Calu3 (cell line): ENCODE measurements at regions not wholly inside any gene's neighbourhood (a gene's known extent, or its start where the extent isn't known, plus 50 kb on each side); places are given as distances from the start of the nearest gene placed in this dataset.

ENCODE experiments used
- BruUV-seq: library from RNA; stranded (reverse); fragments of 400-500 nt; replicated peaks from 2 replicates; lab custom pipeline; 2021; lab: Mats Ljungman, UMichigan
- CTCF ChIA-PET: fragments of 300-600 bp; sonication (Branson Sonifier 250); formaldehyde crosslinking; loops from one replicate; lab custom pipeline; 2022; ENCODE audit warnings: antibody characterized with exemption; lab: Charles Lee
- DNase-seq: peaks from one replicate; pipeline ENCODE4 v3.0.0; 2022
- H3K27ac Mint-ChIP-seq: one replicate; pipeline ENCODE4 v1.8.0; 2022; ENCODE audit warnings: mixed read lengths; ENCODE audit not compliant: unreplicated experiment
- H3K27me3 Mint-ChIP-seq: one replicate; pipeline ENCODE4 v1.8.0; 2022; ENCODE audit warnings: mixed read lengths; ENCODE audit not compliant: unreplicated experiment
- H3K36me3 Mint-ChIP-seq: one replicate; pipeline ENCODE4 v1.8.0; 2022; ENCODE audit warnings: mild to moderate bottlenecking, moderate library complexity, mixed read lengths; ENCODE audit not compliant: insufficient read depth, unreplicated experiment
- H3K4me1 Mint-ChIP-seq: one replicate; pipeline ENCODE4 v1.8.0; 2022; ENCODE audit warnings: mild to moderate bottlenecking, low read depth, mixed read lengths; ENCODE audit not compliant: unreplicated experiment
- H3K4me3 Mint-ChIP-seq: one replicate; pipeline ENCODE4 v1.8.0; 2022; ENCODE audit warnings: mild to moderate bottlenecking, low read depth, moderate library complexity, mixed read lengths; ENCODE audit not compliant: unreplicated experiment
- H3K9me3 Mint-ChIP-seq: one replicate; pipeline ENCODE4 v1.8.0; 2022; ENCODE audit warnings: low read depth, mixed read lengths; ENCODE audit not compliant: unreplicated experiment
- intact Hi-C: fragments of 100-400 bp; cut with micrococcal nuclease; formaldehyde crosslinking; loops from one replicate; pipeline ENCODE4 v1.10.0; 2022; ENCODE audit not compliant: unreplicated experiment
- TF ChIP-seq, protein P1 (sequence below): fragments of 200-600 bp; IDR thresholded peaks from one replicate; pipeline ENCODE4 v1.8.0; 2022; ENCODE audit warnings: antibody characterized with exemption; ENCODE audit not compliant: unreplicated experiment

DNA sequence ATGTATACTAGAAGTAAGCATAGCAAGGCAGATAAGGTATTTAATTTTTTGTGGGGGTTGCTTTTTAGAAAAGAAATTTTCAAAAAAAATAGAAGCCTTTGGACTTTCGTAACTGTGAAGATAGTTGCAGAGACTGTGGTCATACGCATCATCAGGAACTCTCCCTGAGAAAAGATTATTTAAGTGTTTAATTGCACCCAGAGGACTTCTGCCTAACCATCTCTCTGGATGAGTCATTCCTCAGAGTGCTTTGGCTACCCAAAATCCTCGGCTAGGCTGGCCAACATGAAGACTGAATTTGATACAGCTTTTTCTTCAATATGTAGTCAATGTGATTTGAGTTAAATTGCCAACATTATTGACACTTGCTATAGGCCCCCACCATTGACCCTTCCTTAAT, 296.4 kb downstream of the TLR4 start:
- intact Hi-C loops, result no loop called here
- H3K4me3 Mint-ChIP-seq, result no peak overlapping the region
- BruUV-seq, result no TSS peak
- TF ChIP-seq, protein P1, sequence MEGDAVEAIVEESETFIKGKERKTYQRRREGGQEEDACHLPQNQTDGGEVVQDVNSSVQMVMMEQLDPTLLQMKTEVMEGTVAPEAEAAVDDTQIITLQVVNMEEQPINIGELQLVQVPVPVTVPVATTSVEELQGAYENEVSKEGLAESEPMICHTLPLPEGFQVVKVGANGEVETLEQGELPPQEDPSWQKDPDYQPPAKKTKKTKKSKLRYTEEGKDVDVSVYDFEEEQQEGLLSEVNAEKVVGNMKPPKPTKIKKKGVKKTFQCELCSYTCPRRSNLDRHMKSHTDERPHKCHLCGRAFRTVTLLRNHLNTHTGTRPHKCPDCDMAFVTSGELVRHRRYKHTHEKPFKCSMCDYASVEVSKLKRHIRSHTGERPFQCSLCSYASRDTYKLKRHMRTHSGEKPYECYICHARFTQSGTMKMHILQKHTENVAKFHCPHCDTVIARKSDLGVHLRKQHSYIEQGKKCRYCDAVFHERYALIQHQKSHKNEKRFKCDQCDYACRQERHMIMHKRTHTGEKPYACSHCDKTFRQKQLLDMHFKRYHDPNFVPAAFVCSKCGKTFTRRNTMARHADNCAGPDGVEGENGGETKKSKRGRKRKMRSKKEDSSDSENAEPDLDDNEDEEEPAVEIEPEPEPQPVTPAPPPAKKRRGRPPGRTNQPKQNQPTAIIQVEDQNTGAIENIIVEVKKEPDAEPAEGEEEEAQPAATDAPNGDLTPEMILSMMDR, result no peak
- no peaks in the 10 kb centered on the region for H3K27me3 Mint-ChIP-seq
- no peak overlapping the region for H3K27ac Mint-ChIP-seq
- H3K4me1 Mint-ChIP-seq, result no peaks in the 10 kb centered on the region
- CTCF ChIA-PET, result no interaction called here
- no peaks in the 10 kb centered on the region for H3K36me3 Mint-ChIP-seq
- H3K9me3 Mint-ChIP-seq, result peaks cover 12% of the 10 kb centered on the region
- no peak for DNase-seq

DNA sequence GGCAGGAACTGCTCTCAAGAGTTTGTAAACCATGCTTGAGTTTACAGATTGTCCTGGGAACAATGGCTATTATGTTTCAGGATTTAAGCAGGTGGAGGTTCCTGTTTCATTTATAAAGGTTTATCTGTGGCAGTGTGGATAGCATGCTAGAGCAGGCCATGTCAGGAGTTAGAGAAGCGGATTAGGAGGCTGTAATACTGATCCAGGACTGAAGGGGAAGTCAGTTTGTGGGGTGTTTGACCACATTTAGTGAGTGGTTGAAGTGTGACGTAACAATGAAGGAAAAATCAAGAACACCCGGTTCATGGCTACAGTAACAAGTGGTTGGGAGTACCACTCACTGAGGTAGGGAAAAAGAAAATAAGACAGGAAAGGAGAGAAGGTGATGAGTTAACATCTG, 299.0 kb downstream of the TLR4 start:
- TF ChIP-seq, protein P1, result no peak
- intact Hi-C loops, result no loop called here
- BruUV-seq, result no TSS peak
- no peak for DNase-seq
- no peaks in the 10 kb centered on the region for H3K36me3 Mint-ChIP-seq
- no peak overlapping the region for H3K27ac Mint-ChIP-seq
- CTCF ChIA-PET, result no interaction called here
- no peaks in the 10 kb centered on the region for H3K27me3 Mint-ChIP-seq
- no peaks in the 10 kb centered on the region for H3K4me1 Mint-ChIP-seq
- peaks cover 17% of the 10 kb centered on the region for H3K9me3 Mint-ChIP-seq
- H3K4me3 Mint-ChIP-seq, result no peak overlapping the region

DNA sequence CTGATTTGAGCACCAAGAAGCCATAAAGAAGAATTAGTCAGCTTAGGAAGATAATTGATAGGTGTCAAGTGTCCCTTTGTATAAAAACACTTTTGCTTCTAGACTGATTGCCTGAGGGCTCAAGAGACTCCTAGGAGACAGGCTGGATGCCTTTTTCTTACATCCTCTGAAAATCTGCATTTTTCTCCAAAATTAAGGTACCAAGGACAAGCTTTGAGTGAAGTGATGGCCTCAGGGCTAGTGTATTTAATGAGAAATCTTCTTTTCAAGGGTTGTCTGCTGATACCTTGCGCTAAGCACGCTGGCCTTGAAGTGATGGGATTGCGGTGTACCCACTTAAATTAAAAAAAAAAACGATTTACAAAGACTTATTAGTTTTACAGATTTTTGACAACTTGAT, 304.0 kb downstream of the TLR4 start:
- Mint-ChIP-seq H3K36me3 (no peaks in the 10 kb centered on the region), H3K9me3 (peaks cover 12% of the 10 kb centered on the region), H3K4me1 (no peaks in the 10 kb centered on the region), H3K27ac (no peak overlapping the region), H3K27me3 (no peaks in the 10 kb centered on the region), H3K4me3 (no peak overlapping the region)
- no TSS peak for BruUV-seq
- CTCF ChIA-PET, result no interaction called here
- TF ChIP-seq, protein P1, result no peak
- DNase-seq, result no peak
- intact Hi-C loops, result no loop called here

DNA sequence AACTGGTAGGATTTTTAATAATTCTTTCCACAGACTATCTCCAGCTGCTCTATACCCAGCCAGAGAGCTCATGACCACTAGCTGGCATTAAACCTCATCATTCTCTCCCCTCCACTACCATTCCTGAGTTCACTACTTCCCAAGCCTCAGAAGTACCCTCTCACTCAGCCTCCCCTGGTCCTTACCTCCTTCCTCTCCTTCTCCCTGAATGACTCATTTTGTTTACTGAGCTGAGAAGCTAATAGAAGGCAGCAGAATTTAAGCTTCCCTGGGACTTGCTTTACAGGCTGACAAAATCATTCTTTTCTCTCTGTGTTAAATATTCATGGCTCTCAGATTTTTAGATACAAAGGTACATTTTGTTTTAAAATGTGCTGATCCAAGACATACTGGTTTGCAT, 305.4 kb downstream of the TLR4 start:
- intact Hi-C loops, result no loop called here
- no peaks in the 10 kb centered on the region for H3K27me3 Mint-ChIP-seq
- no peaks in the 10 kb centered on the region for H3K36me3 Mint-ChIP-seq
- CTCF ChIA-PET, result no interaction called here
- no TSS peak for BruUV-seq
- H3K4me1 Mint-ChIP-seq, result no peaks in the 10 kb centered on the region
- no peak for DNase-seq
- no peak overlapping the region for H3K4me3 Mint-ChIP-seq
- TF ChIP-seq, protein P1, result no peak
- H3K27ac Mint-ChIP-seq, result no peak overlapping the region
- peaks cover 16% of the 10 kb centered on the region for H3K9me3 Mint-ChIP-seq
